WTC11 (cell line): ENCODE measurements at regions not wholly inside any gene's neighbourhood (a gene's known extent, or its start where the extent isn't known, plus 50 kb on each side); places are given as distances from the start of the nearest gene placed in this dataset.

Experiments used
- CREB1 ChIP-seq: sonication (generic); formaldehyde crosslinking; IDR thresholded peaks from 2 replicates; pipeline ENCODE4 v1.8.0; 2023; ENCODE audit warnings: mild to moderate bottlenecking, missing genetic modification reagents
- CREM ChIP-seq: sonication (generic); formaldehyde crosslinking; IDR thresholded peaks from 2 replicates; pipeline ENCODE4 v1.8.1; 2022; ENCODE audit warnings: mild to moderate bottlenecking, missing genetic modification reagents, moderate library complexity
- CTCF ChIP-seq: fragments of 200-600 bp; IDR thresholded peaks from 2 replicates; pipeline ENCODE4 v1.8.0; 2022; ENCODE audit warnings: antibody characterized with exemption
- ETV6 ChIP-seq: sonication (generic); formaldehyde crosslinking; IDR thresholded peaks from 2 replicates; pipeline ENCODE4 v1.8.1; 2022; ENCODE audit warnings: mild to moderate bottlenecking, missing genetic modification reagents
- FOXJ3 ChIP-seq: sonication (generic); formaldehyde crosslinking; IDR thresholded peaks from 2 replicates; pipeline ENCODE4 v1.9.0; 2021; ENCODE audit warnings: missing genetic modification reagents, mild to moderate bottlenecking, borderline replicate concordance
- FOXK1 ChIP-seq: sonication (generic); formaldehyde crosslinking; IDR thresholded peaks from 2 replicates; pipeline ENCODE4 v1.8.0; 2022; ENCODE audit warnings: mild to moderate bottlenecking, moderate library complexity, missing genetic modification reagents
- IRF2 ChIP-seq: sonication (generic); formaldehyde crosslinking; IDR thresholded peaks from 2 replicates; pipeline ENCODE4 v1.8.0; 2022; ENCODE audit warnings: low read depth, missing genetic modification reagents, borderline replicate concordance
- SP1 ChIP-seq: sonication (generic); formaldehyde crosslinking; conservative IDR thresholded peaks from 2 replicates; pipeline ENCODE4 v1.8.1; 2022; ENCODE audit warnings: missing genetic modification reagents
- USF2 ChIP-seq: sonication (generic); formaldehyde crosslinking; IDR thresholded peaks from 2 replicates; pipeline ENCODE4 v1.8.1; 2023; ENCODE audit warnings: mild to moderate bottlenecking, missing genetic modification reagents, moderate library complexity
- ZNF281 ChIP-seq: sonication (generic); formaldehyde crosslinking; IDR thresholded peaks from 2 replicates; pipeline ENCODE4 v1.8.0; 2023; ENCODE audit warnings: mild to moderate bottlenecking, missing genetic modification reagents

GRCh38 chr11:111441443-111441842 is 62.4 kb upstream of the POU2AF1 start:
- TF ChIP-seq IRF2 (CRISPR knock-in tag) (no peak), CTCF (no peak), CREB1 (no peak), CREM (CRISPR knock-in tag) (no peak), FOXJ3 (CRISPR knock-in tag) (no peak), USF2 (no peak), FOXK1 (no peak), ZNF281 (no peak), ETV6 (CRISPR knock-in tag) (no peak), SP1 (CRISPR knock-in tag) (no peak)
